Activated naive CD4-positive, alpha-beta T cell (primary cell): ENCODE measurements at regions not wholly inside any gene's neighbourhood (a gene's known extent, or its start where the extent isn't known, plus 50 kb on each side); places are given as distances from the start of the nearest gene placed in this dataset.
"Not testable (repeated sequence)": the region's sequence is repeated elsewhere in the genome, so short reads cannot be mapped to it uniquely, and the experiment has no call there.

Experiments used
- DNase-seq, 4 experiments: peaks; one replicate each; lab custom pipeline; 2025; lab: John Stamatoyannopoulos, UW

GRCh38 chr7:36037121-36037662 lies 115.9 kb upstream of the EEPD1 start:
- no peak for DNase-seq

GRCh38 chr7:36038063-36038721 lies 114.9 kb upstream of the EEPD1 start:
- no peak for DNase-seq

- DNase-seq = no peak
Observed at GRCh38 chr7:36039243-36039642, 113.8 kb upstream of the EEPD1 start.

- no peak for DNase-seq
Observed at GRCh38 chr7:36039671-36040070, 113.4 kb upstream of the EEPD1 start.

GRCh38 chr7:36040679-36041078 lies 112.4 kb upstream of the EEPD1 start:
- no peak for DNase-seq

- no peak for DNase-seq
Observed at GRCh38 chr7:36044101-36044892, 108.8 kb upstream of the EEPD1 start.

- no peak for DNase-seq
Observed at GRCh38 chr7:36045326-36045725, 107.7 kb upstream of the EEPD1 start.

- no peak for DNase-seq
Observed at GRCh38 chr7:36045830-36046341, 107.2 kb upstream of the EEPD1 start.

- no peak for DNase-seq
Observed at GRCh38 chr7:36047091-36047658, 105.9 kb upstream of the EEPD1 start.

GRCh38 chr7:36048141-36048901 lies 104.7 kb upstream of the EEPD1 start:
- no peak for DNase-seq

- DNase-seq = no peak
Observed at GRCh38 chr7:36048902-36049240, 104.2 kb upstream of the EEPD1 start.

GRCh38 chr7:36051501-36051900 lies 101.6 kb upstream of the EEPD1 start:
- DNase-seq = no peak

- DNase-seq = no peak
Observed at GRCh38 chr7:36053589-36053988, 99.5 kb upstream of the EEPD1 start.

- DNase-seq = no peak
Observed at GRCh38 chr7:36054637-36055036, 98.4 kb upstream of the EEPD1 start.

- no peak for DNase-seq
Observed at GRCh38 chr7:36055207-36055606, 97.8 kb upstream of the EEPD1 start.

- DNase-seq = no peak
Observed at GRCh38 chr7:36057323-36057722, 95.7 kb upstream of the EEPD1 start.

GRCh38 chr7:36058020-36058592 lies 94.9 kb upstream of the EEPD1 start:
- DNase-seq = no peak

- not testable (repeated sequence) for DNase-seq
Observed at GRCh38 chr7:36060388-36060787, 92.7 kb upstream of the EEPD1 start.

- no peak for DNase-seq
Observed at GRCh38 chr7:36062154-36062815, 90.8 kb upstream of the EEPD1 start.

GRCh38 chr7:36064676-36065075 lies 88.4 kb upstream of the EEPD1 start:
- DNase-seq = no peak
